IPS-NIHi11 (cell line): ENCODE measurements at regions not wholly inside any gene's neighbourhood (a gene's known extent, or its start where the extent isn't known, plus 50 kb on each side); places are given as distances from the start of the nearest gene placed in this dataset.
A peak's percentile ranks its signal among the peaks of the same experiment; 100 is the strongest.

Experiments used
- DNase-seq: peaks from one replicate; pipeline ENCODE4 v3.0.0; 2012; ENCODE audit warnings: mixed read lengths, low spot score

DNA sequence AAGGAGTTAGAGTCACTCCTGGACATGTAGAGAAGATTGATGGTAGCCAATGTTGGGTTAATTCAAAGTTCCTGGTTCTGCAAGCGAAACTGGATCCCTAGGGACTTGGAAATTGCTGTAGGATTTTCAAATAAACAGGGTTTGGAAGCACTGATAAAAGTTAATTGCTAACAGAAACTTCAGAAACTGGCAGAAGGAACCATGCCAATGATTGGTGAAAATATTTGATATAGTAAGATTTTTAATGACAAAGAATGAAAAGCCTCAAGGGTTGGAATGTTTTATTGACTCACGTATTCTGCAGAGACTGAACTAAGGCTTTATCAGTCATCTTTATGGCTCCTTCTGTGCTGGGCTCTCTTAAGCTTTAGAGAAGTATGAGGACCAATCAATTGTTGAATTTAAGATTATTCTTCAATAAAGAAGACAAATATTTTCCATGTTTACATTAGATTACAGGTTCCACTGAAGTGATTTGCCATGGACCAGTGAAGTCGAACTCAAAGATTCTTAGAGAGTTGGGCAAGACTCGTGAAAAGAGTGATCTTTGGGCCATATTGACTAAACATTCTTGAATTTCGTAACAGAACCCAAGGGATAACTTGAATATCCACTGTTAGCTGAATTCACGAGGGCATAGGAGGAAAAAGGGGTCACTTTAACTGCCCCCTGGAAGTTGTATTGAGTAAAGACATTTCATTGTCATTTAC, 371.4 kb downstream of the HDGFL1 start:
- no peak for DNase-seq

DNA sequence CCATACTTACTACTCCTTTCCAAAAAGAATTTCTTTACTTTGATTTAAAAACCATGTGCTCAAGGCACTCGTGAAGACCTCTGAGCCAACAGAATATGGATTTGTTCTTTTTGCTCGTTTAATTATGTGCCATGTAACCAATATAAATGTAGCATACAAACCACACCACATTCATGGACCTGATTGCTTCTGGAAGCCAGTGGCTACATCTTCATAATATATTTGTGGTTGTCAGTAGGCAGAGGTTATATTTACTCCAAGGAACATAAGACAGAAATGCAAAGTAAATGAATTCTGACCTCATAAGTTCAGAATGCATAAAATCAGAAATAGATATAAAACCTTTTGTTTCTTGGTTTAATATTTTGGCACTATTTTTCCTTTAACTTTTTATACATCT, 373.0 kb downstream of the HDGFL1 start:
- DNase-seq, result no peak

DNA sequence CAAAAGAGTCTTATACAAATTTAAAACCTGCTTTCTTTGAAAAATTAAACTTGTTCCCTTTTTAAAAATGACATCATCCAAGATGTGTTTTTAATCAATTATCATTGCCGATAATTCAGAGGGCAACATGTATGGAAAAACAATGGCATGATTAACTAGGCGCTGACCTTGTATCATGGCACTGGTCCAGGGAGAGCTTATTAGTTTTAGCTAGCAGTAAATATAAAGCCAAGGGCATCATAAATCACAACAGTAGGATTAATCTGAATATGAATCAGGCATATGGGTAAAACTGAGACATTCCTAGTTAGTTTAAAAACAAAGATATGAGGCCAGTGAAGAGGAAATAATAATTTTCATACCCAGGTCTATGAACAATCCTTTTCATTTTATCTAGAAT, 374.0 kb downstream of the HDGFL1 start:
- DNase-seq, result no peak

DNA sequence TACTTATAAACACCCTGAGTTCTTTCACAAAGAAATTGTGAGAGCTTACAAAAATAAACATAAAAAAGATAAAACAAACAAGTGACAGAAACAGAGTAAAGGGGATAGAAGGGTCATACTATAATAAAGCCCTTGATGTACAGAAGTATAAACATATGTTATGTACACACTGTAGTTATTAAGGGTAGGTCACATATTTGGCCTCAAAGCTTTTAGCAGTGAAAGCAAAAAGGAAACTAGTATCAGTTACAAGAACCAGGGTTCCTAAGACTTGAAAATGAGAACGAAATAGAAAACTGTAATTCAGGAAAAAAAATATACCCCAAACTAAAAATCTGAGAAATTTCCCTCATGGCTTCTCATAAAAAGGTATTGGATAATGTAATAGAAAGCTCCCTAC, 380.6 kb downstream of the HDGFL1 start:
- DNase-seq, result no peak

DNA sequence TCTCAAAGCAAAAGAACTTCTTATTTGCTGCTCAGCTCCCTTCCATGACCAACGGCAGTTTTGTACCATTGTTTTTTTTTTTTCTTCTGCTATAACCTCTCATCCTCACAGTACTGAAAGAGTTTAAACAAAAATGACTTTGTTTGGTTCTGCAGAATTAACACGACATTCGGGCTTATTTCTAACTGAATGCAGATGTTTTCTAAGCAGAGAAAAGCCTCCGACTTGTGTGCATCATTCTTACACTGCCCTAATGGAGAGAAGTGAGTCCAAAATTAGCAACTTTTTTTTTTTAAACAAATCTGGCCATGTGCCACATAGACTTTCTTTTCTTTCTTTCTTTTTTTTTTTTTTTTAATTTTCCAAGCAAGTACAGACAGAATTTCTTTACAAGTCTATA, 382.7 kb downstream of the HDGFL1 start:
- DNase-seq, result no peak

DNA sequence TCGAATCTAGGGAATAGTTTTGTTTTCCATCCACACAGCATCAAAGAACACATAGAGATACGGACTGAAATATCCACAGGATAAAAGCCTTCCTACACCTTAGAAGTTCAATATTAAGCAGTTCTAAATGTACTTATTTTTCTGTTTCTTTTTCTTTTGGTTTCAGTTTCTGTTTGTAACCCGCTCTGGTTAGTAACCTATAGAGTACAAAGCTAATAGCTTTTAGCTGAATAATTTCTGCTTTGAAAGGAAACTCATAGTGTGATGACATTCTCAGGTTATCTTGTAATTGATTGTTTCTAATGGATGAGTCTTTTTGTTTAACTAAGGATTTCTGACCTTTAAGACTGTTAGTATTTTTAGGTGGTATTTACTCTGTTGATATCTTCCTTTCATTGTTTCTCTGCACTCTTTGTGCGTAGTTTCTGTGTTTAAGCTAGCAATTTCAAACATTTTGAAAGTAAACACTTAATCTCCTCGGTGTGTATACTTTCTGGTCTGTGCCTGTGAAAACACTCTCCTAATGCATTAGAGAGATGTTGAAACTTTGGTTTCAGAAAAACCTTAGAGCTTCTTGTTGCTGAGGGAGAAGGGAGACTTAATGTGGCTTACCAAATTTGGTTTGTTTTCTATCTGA, 385.5 kb downstream of the HDGFL1 start:
- DNase-seq, result no peak

DNA sequence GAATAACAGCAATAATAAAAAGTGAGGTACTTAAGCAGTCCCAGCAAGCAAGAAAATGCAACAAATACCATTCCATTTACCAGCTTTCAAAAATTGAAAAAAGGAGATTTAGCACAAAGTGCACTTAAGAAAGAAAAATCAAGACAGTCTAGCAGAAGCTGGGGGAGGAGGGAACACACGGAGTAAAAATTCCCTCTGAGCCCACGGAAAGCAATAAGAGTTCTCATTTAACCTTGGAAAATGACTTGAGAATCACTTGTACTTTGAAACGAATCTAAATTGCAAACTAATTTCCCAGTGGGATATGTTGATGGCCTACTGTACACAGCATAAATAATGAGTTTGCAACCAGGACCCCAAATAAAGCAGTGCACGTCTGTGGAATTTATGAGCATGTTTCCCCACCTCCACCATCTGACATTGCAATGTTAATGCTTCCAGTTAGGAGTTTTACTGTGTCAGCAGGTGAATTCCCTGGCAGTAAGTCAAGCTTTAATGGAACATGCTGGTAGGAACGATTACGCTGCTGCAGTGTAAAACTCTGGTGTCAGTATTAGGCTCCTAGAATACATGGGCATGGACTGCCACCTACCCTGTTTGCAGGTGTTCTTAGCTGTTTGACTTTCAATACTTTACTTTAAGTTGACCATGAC, 386.8 kb downstream of the HDGFL1 start:
- DNase-seq, result no peak

DNA sequence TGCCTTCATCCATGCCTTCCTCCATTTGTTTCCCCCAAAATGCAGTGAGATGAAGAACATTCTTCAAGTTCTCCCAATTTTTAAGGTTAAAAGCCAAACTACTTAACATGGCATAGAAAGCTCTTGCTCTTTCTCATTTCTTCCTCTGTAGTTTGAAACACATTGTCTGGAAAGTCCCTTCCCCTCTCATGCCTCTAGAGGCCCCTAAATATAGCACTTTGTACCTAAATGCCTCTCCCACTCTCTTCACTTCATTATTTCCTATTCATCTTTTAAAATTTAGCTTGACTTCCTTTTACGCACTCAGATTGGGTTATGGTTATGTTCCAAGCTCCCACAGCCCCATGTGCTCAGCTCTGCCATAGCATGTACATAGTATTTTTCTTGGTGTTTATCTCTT, 389.3 kb downstream of the HDGFL1 start:
- no peak for DNase-seq

DNA sequence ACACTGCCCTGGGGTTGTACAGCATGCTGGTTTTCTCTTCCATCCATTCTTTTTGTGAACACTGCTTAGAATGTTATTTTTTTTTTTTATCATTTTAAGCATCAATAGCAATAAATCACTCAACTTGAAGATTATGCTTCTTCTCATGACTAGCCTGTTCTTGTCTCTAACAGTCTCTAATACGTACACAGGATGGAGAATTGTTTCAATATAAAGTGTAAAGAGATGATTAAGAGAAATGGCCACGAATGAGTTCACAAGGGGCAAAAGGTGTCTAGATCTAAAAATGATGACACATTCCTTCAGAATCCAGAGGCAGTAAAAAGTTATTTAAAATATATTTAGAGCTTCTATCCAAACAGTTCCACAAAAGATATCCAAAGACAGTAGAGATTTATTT, 390.2 kb downstream of the HDGFL1 start:
- DNase-seq, result no peak

DNA sequence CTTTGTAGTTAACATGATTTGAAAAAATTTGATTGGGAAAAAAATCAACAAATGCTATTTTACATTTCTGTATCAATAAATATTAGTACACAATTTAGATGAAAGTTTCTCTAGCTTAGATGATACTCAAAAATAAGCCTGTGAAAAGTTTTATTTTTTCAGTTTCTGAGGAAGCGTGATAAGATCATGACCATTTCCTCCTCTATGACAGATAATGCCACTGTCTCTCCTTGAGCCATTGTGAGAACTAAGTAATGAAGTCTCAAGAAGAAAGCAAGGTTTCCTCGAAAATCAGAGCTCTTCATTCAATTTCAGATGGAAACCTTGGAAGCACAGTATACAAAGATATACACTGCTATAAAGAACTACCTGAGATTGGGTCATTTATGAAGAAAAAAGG, 395.0 kb downstream of the HDGFL1 start:
- DNase-seq, result no peak

DNA sequence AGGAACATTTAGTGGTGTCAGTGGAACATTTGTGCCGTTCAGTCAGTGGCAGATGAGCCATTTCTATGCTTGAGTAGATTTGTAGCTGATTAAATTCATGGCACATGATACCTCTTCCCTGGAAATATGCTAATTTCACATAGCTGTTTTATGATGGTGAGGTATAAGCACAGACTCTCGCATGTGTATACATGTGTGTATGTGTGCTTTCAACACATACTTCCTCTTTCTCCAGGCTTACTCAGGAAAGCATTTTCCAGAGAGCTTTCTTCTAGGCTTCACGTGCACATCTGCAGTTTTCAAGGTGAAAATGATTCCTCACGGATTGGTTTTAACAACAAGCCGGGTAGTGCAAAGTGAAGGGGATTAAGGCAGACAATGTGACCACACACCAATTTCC, 396.5 kb downstream of the HDGFL1 start:
- no peak for DNase-seq

DNA sequence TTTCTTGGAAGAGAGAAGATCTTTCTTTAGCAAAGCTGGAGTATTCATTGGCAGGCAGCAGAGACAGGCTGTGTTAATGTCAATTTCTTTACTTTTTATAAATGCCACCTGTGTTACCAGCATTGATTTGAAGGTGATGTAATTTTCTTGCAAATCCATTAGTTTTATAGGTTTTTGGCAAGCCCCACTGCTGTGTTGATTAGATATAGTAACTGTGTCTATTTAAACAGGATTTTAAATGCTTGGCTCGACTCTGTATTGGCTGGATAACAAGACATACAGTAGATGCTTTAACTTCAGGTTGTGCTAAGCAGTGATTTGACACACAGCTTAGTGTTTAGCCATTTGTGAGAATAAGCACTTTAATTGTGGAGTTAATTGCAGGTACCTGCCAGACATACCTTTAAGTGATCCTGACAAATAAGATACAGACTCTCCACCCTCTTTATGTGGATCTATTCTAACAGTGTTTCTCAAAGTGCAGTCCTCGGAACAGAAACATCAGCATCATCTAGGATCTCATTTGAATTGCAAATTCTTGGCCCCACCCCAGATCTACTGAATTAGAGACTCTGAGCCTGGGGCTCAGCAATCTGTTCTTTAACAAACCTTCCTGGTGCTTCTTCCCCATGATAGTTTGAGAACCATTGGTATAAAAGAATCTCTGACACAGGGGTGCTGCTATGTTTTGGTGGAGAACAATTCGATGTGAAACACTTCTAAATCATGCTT, 397.5 kb downstream of the HDGFL1 start:
- DNase-seq, result no peak

DNA sequence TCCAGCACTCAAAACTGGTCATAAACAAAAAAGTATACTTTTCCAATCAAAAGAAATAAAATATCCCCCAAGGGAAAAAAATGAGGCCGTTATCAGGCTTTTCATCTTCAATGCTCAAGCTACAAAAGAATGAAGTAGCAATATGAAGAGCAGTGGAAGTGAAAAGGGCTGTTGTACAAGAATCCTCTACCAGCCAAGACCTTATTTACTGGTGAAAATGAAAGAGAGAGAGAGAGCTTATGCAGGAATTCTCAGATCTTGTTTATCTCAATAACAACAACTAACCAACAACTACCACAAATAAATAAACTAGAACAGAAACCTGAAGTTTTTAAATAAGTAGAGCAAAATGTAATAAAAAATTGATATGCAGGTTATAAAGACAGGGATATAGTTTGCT, 400.6 kb downstream of the HDGFL1 start:
- no peak for DNase-seq

DNA sequence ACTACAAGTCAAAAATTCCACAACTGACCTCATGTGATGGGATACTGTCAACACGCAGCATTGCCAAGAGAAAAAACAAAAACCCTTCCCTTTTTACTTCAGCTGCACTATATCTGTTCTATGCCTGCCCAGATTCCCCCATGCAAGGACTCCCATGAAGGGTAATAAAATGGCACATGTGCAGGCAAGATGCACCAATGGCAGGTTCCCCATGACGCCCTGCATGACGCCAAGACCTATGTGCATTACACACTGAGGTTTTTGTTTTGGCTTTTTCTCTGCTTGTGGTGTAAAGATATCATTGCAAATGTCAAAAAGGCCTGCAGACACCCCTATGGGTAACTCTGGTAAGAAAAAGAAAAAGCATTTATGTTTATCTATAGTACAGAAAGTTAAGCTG, 403.4 kb downstream of the HDGFL1 start:
- no peak for DNase-seq

DNA sequence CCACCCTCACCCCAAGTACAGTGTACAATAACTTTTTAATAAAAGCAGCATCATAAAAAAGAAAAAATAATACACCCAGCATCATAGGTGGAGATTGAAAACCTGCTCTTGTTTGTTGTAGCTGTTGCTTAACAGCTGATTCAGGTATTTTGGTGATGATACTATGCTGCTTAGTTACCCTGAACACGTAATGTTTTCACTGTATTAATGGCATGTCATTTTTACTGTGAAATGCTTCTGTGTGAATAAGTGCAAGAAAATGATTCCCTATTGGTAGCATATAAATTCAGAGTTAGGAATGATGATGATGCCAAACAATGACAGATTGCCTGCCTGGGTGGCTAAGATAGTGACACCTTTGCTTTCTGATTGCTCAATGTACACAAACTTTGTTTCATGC, 405.7 kb downstream of the HDGFL1 start:
- DNase-seq, result no peak

DNA sequence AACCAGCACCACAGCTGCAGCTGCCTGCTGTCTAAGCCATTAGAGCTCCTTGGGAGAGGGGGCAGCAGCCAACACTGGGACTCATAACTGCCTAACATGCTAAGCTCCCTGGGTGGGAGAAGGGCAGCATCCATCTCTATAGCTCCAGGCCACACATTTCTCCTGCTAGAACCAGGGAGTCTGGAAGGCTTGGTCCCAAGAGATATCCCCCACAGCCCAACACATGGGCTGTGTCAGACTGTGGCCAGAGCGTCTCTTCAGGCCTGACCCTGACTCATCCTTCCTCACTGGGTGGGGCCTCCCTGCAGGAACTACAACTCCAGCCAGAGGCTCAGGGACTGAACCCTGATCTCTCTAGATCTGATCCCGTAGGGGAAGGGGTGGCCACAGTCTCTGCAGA, 411.1 kb downstream of the HDGFL1 start:
- DNase-seq, result no peak

DNA sequence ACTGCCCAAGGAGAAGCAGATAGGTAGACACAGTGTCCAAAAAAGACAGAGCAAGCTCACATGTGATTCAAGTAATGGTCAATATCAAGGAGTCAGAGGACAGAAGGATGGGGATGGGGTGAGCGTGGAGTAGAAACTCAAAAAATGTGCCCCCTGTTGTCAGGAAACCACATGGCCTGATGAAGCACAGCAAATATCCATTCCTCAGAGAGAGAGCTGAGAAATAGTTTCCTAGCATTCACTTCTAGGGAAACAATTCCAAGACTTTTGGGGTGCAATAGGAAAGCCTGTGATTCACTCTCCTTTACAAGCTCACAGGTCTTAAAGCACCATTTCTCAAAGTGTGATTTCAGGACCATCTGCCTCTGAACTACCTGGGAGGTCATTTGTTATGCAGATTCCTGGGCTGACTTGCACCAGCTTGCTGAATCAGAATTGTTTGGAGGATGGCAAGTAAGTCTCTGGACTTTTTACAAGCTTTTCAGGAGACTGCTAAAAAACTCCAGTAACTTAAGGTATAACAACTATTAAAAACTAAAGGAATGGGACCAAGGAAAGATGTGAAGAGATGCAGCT, 432.8 kb downstream of the HDGFL1 start:
- DNase-seq, result peak; percentile 23

DNA sequence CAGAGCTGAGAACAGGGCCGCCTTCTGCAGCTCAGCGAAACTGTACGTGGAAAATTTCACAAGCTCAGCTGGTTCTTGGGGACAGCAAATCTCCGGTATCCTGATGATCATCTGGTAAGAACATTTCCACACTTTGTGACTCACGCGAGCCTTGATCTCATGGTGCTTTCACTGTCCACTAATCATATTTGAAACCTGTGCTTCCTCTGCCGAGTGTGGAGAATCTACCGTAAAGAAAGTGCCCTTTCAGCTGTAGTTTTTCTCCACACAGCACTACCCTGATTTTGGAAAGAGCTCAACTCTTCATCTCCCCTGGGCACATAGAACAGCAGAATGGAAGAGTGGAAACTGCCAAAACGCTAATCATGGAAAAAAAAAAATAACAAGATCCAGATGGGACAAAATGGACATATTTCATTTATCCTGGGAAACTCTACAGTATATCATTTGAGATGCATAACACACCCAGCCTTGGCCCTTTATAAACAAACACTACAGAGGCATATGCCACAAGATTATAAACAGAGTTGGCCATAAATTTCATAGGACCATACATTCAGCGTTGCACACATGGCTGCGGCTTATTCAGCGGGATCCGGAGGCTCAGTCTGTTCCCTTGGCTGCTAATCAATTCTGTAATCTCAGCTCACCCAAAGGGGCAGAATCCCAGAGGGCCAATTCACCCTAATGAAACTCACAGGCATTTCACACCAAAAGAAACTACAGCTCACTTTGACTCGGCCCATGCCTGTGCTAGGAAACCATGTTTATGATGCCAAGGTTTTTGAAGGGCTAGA, 434.5 kb downstream of the HDGFL1 start:
- DNase-seq, result no peak

DNA sequence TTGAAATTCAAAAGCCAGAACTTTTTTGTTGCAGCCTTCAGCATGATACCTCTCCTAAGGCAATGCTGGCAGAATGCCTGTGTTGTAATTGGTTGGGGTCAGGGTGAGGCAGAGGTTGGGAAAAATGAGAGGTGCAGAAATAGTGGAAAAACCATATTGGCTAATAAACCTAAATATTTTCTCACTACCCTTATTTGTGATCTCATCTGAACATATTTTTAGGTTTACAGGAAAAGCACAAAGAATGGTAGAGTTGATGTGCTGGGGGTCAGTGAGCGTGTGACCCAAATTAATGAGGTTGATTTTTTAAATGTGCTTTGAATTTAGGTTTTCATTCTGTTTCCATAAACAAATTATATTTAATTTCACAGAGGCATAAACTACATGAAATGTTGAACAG, 437.3 kb downstream of the HDGFL1 start:
- DNase-seq, result no peak

DNA sequence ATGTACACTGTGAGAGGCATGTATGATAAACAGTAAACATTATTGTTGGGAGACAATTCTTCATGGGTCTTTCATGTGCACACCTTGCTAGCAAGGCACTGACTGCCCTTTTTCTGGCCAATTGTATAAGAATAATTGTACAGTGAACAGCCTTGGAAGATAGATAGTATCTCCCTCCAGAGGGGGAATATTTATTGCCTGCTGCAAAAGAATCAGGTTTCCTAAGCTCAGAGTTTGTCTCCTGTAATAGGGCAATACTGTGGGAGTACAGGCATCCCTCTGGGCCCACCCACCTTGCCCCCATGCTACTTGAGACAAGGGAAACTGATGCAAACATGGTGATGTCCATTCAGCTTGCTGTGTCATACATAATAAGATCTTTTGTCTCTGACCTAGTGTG, 442.2 kb downstream of the HDGFL1 start:
- no peak for DNase-seq

DNA sequence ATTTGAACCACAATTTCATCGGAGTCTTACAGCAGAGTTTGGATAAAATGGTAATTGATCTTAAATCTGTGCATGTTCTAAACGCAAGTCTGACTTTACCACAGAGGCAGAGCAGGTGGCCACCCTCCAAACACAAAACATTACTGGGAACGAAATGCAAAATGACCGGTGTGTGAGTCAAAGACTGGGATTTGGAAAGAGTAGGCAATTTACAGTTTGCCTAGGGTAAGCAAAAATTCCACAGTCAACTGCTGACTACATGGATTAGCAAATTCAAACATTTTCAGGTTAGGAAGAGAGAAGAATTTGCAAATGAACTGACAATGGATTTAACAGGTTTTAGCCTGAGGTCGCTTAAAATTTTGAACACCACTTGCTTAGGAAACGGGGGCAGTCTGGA, 444.4 kb downstream of the HDGFL1 start:
- DNase-seq, result no peak

DNA sequence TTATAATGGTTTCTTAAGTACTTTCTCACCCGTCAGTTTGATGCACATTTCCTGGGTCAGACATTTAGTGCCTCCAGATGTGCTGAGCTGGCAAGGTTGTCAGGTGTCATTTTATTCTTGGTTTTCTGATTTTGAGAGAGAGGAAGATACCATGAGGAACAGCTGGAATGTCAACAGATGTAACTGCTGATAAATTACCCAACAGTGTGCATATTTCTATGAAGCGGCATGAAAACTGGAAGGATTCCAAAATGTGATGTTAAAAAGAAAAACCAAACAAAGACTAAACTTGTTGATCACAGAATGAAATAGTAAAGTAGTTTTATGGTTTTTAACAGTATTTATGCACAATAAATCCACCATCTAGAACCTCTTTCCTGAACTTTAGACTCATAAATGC, 447.3 kb downstream of the HDGFL1 start:
- DNase-seq, result no peak
